OCI-LY1 (cell line): ENCODE measurements at regions not wholly inside any gene's neighbourhood (a gene's known extent, or its start where the extent isn't known, plus 50 kb on each side); places are given as distances from the start of the nearest gene placed in this dataset.
"Not testable (repeated sequence)": the region's sequence is repeated elsewhere in the genome, so short reads cannot be mapped to it uniquely, and the experiment has no call there.

Experiments used
- H2AFZ ChIP-seq: fragments of 200-600 bp; sonication (generic), shearing (Covaris generic); 2 replicates; pipeline ENCODE4 v1.6.0; 2014; ENCODE audit warnings: antibody characterized with exemption, mild to moderate bottlenecking, low read length
- H3F3A ChIP-seq: fragments of 200-600 bp; sonication (generic), shearing (Covaris generic); 2 replicates; pipeline ENCODE4 v1.6.0; 2014; ENCODE audit warnings: mild to moderate bottlenecking, antibody characterized with exemption, low read length, moderate library complexity; ENCODE audit not compliant: insufficient read depth
- H3K27ac ChIP-seq: fragments of 200-600 bp; sonication (generic); 2 replicates; pipeline ENCODE4 v1.5.1; 2014; ENCODE audit warnings: low read length, mixed run types, mild to moderate bottlenecking, low read depth; ENCODE audit not compliant: poor library complexity, severe bottlenecking
- H3K27me3 ChIP-seq: fragments of 200-600 bp; sonication (generic); 2 replicates; pipeline ENCODE4 v1.6.0; 2014; ENCODE audit warnings: antibody characterized with exemption, mild to moderate bottlenecking, low read length, moderate library complexity; ENCODE audit not compliant: insufficient read depth
- H3K36me3 ChIP-seq: fragments of 200-600 bp; sonication (generic); 2 replicates; pipeline ENCODE4 v1.6.1; 2014; ENCODE audit warnings: mild to moderate bottlenecking, antibody characterized with exemption, low read length, moderate library complexity, mixed read lengths; ENCODE audit not compliant: insufficient read depth
- H3K4me1 ChIP-seq: fragments of 200-600 bp; sonication (generic); 2 replicates; pipeline ENCODE4 v1.5.1; 2014; ENCODE audit warnings: mild to moderate bottlenecking, low read length, moderate library complexity; ENCODE audit not compliant: insufficient read depth, severe bottlenecking
- H3K4me2 ChIP-seq: fragments of 200-600 bp; sonication (generic), shearing (Covaris generic); 2 replicates; pipeline ENCODE4 v1.6.1; 2014; ENCODE audit warnings: low read length
- H3K4me3 ChIP-seq: fragments of 200-600 bp; sonication (generic); 2 replicates; pipeline ENCODE4 v1.5.1; 2014; ENCODE audit warnings: low read length, low read depth, mild to moderate bottlenecking, mixed read lengths; ENCODE audit not compliant: poor library complexity, severe bottlenecking
- H3K79me2 ChIP-seq: fragments of 200-600 bp; shearing (Covaris generic); 2 replicates; pipeline ENCODE4 v1.6.1; 2016; ENCODE audit warnings: mixed run types, low read length, mixed read lengths; ENCODE audit not compliant: insufficient read depth
- H3K9ac ChIP-seq: fragments of 200-600 bp; sonication (generic), shearing (Covaris generic); 2 replicates; pipeline ENCODE4 v1.6.1; 2014; ENCODE audit warnings: mild to moderate bottlenecking, low read length, mixed read lengths
- H3K9me2 ChIP-seq: fragments of 200-600 bp; sonication (generic), shearing (Covaris generic); 2 replicates; pipeline ENCODE4 v1.6.1; 2014; ENCODE audit warnings: low read depth, mild to moderate bottlenecking, low read length, mixed read lengths
- H3K9me3 ChIP-seq: fragments of 200-600 bp; shearing (Covaris generic); 2 replicates; pipeline ENCODE4 v1.6.1; 2014; ENCODE audit warnings: low read length, mixed read lengths
- H4K20me1 ChIP-seq: fragments of 200-600 bp; sonication (generic), shearing (Covaris generic); 2 replicates; pipeline ENCODE4 v1.6.0; 2016; ENCODE audit warnings: mild to moderate bottlenecking, low read length; ENCODE audit not compliant: insufficient read depth
- CTCF ChIP-seq: fragments of 200-600 bp; sonication (generic), shearing (Covaris generic); IDR thresholded peaks from 2 replicates; pipeline ENCODE4 v1.5.1; 2017; ENCODE audit warnings: mild to moderate bottlenecking, antibody characterized with exemption, low read length, moderate library complexity, mixed read lengths
- EZH2 ChIP-seq: fragments of 200-600 bp; sonication (generic), shearing (Covaris generic); IDR thresholded peaks from 2 replicates; pipeline ENCODE4 v1.8.0; 2017; ENCODE audit warnings: borderline replicate concordance, mixed run types, mild to moderate bottlenecking, antibody characterized with exemption, low read length, moderate library complexity, mixed read lengths

GRCh38 chr6:77263003-77263402 is 200.3 kb downstream of the HTR1B start:
- no peaks in the 10 kb centered on the region for H3K4me1 ChIP-seq
- no peak overlapping the region for H3K4me2 ChIP-seq
- no peaks in the 10 kb centered on the region for H3F3A ChIP-seq
- H3K79me2 ChIP-seq = no peaks in the 10 kb centered on the region
- no peak overlapping the region for H3K4me3 ChIP-seq
- no peak overlapping the region for H3K9ac ChIP-seq
- H2AFZ ChIP-seq = no peak overlapping the region
- no peaks in the 10 kb centered on the region for H3K27me3 ChIP-seq
- TF ChIP-seq EZH2 = no peak
- no peak for TF ChIP-seq CTCF
- no peaks in the 10 kb centered on the region for H4K20me1 ChIP-seq
- H3K27ac ChIP-seq = no peak overlapping the region
- H3K9me3 ChIP-seq = no peaks in the 10 kb centered on the region
- no peaks in the 10 kb centered on the region for H3K36me3 ChIP-seq
- H3K9me2 ChIP-seq = no peaks in the 10 kb centered on the region

- H3K9ac ChIP-seq, H3K9me2 ChIP-seq, H3K4me1 ChIP-seq, H3K27ac ChIP-seq, H3K9me3 ChIP-seq, H3K79me2 ChIP-seq, H3K4me2 ChIP-seq, H3K36me3 ChIP-seq, H2AFZ ChIP-seq, H3F3A ChIP-seq, H3K27me3 ChIP-seq, H4K20me1 ChIP-seq, H3K4me3 ChIP-seq: not testable (repeated sequence)
Measured at GRCh38 chr6:77251801-77252200, 211.5 kb downstream of the HTR1B start.

GRCh38 chr6:77249560-77249959 is 213.7 kb downstream of the HTR1B start:
- Histone ChIP-seq H3K9ac (no peak overlapping the region), H3K4me3 (no peak overlapping the region), H3K9me2 (no peaks in the 10 kb centered on the region), H3K27me3 (no peaks in the 10 kb centered on the region), H3K36me3 (no peaks in the 10 kb centered on the region), H3K79me2 (no peaks in the 10 kb centered on the region), H3K27ac (no peak overlapping the region), H2AFZ (no peak overlapping the region), H3F3A (no peaks in the 10 kb centered on the region), H4K20me1 (no peaks in the 10 kb centered on the region), H3K4me2 (no peak overlapping the region), H3K4me1 (no peaks in the 10 kb centered on the region), H3K9me3 (no peaks in the 10 kb centered on the region)
- TF ChIP-seq CTCF = no peak

- Histone ChIP-seq H3K4me1 (no peaks in the 10 kb centered on the region), H3K36me3 (no peaks in the 10 kb centered on the region), H3K4me3 (no peak overlapping the region), H3K27ac (no peak overlapping the region), H3K4me2 (no peak overlapping the region), H3K9me2 (no peaks in the 10 kb centered on the region), H3K27me3 (no peaks in the 10 kb centered on the region), H3K9me3 (no peaks in the 10 kb centered on the region), H3K79me2 (no peaks in the 10 kb centered on the region), H3K9ac (no peak overlapping the region), H4K20me1 (no peaks in the 10 kb centered on the region), H2AFZ (no peak overlapping the region), H3F3A (no peaks in the 10 kb centered on the region)
- TF ChIP-seq EZH2 (no peak), CTCF (no peak)
Measured at GRCh38 chr6:77245026-77245425, 218.3 kb downstream of the HTR1B start.
